Subcutaneous abdominal adipose tissue (tissue), 5 donors: ENCODE measurements at regions not wholly inside any gene's neighbourhood (a gene's known extent, or its start where the extent isn't known, plus 50 kb on each side); places are given as distances from the start of the nearest gene placed in this dataset.

ENCODE experiments used
- H3K27ac ChIP-seq: one replicate; pipeline ENCODE4 v1.7.0; 2013; ENCODE audit warnings: low read depth, mild to moderate bottlenecking, inconsistent platforms, low read length, moderate library complexity
- H3K27me3 ChIP-seq, 5 donors: one replicate each; pipeline ENCODE4 v1.7.0; 2013; ENCODE audit warnings: low read length in 5 of 5, inconsistent platforms in 1 of 5; ENCODE audit not compliant: control insufficient read depth in 5 of 5, insufficient read depth in 4 of 5
- H3K36me3 ChIP-seq, 5 donors: one replicate each; pipeline ENCODE4 v1.7.0; 2013; ENCODE audit warnings: low read length in 5 of 5; ENCODE audit not compliant: control insufficient read depth in 5 of 5, insufficient read depth in 5 of 5
- H3K4me1 ChIP-seq, 5 donors: one replicate each; pipeline ENCODE4 v1.7.0; 2013; ENCODE audit warnings: low read length in 5 of 5, mild to moderate bottlenecking in 3 of 5, moderate library complexity in 1 of 5; ENCODE audit not compliant: control insufficient read depth in 5 of 5, insufficient read depth in 5 of 5
- H3K4me3 ChIP-seq, 5 donors: one replicate each; pipeline ENCODE4 v1.7.0; 2013; ENCODE audit warnings: low read length in 5 of 5, low read depth in 1 of 5
- H3K9ac ChIP-seq, 5 donors: one replicate each; pipeline ENCODE4 v1.7.0; 2013; ENCODE audit warnings: low read length in 5 of 5, mild to moderate bottlenecking in 4 of 5, moderate library complexity in 3 of 5
- H3K9me3 ChIP-seq, 5 donors: one replicate each; pipeline ENCODE4 v1.7.0; 2013; ENCODE audit warnings: low read length in 5 of 5; ENCODE audit not compliant: control insufficient read depth in 5 of 5
- donor health status: healthy.
- donor health status: healthy.
- donor health status: healthy.
- donor health status: healthy.
- donor health status: healthy.

DNA sequence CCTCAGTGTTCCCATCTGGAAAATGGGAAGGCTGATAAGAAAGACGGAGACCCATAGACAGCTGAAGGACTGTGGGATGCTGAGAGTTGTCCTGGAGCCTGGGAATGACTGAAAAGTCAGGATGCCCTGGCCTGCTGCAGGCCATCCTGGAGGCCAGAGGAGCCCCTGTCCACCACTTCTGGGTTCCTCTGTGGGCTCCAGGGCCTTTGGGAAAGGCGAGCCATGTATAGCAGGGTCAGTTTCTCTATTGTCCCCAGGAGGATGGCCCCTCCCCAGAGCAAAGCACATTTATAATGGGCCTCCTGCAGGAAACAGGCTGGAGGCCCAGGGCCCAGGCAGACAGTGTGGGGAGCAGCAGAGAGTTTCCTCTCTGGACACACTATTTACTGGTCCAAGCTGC lies 471.4 kb upstream of the MGMT start:
- no peak overlapping the region for H3K9ac ChIP-seq
- no peaks in the 10 kb centered on the region for H3K4me1 ChIP-seq
- H3K36me3 ChIP-seq, result no peaks in the 10 kb centered on the region
- no peaks in the 10 kb centered on the region for H3K9me3 ChIP-seq
- no peak overlapping the region for H3K4me3 ChIP-seq
- H3K27me3 ChIP-seq, result no peaks in the 10 kb centered on the region
- H3K27ac ChIP-seq, result no peak overlapping the region

- H3K27me3 ChIP-seq, result no peaks in the 10 kb centered on the region
- no peak overlapping the region for H3K27ac ChIP-seq
- no peak overlapping the region for H3K4me3 ChIP-seq
- no peaks in the 10 kb centered on the region for H3K9me3 ChIP-seq
- H3K36me3 ChIP-seq, result no peaks in the 10 kb centered on the region
- H3K9ac ChIP-seq, result no peak overlapping the region
- H3K4me1 ChIP-seq, result no peaks in the 10 kb centered on the region
Measured at GRCh38 chr10:128996092-128996491, 470.9 kb upstream of the MGMT start.

DNA sequence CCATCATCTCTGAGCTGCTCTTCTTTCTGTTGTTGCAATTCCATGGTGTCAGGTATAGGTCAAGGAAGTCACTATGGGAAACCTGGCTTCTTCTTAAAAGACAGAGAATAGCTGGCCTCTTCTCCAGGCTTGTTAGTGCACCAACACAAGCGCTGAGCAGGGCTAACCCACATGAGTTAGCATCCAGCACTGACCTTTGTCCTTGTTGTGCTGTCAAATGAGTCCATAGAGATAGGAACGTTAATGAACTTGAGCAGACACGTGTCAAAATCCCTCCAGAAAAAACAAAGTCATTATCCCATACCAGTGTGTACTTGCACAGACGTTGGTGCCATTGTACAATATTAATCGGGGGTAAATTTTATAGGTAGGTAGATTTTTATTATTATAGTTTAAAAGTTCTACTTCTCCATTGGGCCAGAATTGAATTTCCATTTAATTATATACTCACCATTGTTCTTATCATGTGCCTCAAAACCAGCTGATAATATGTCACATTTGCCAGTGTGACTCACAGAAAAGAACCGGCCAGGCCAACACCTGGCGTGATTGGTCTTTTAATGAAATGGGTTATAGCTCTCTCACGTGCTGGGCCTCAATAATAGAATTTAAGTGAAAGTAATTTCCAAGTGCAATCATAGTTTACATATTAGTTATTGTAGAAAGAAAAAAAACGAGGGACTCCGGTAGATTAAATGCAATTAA lies 468.8 kb upstream of the MGMT start:
- Histone ChIP-seq H3K9me3 (no peaks in the 10 kb centered on the region), H3K27me3 (no peaks in the 10 kb centered on the region), H3K4me3 (no peak overlapping the region), H3K9ac (no peak overlapping the region), H3K4me1 (no peaks in the 10 kb centered on the region), H3K36me3 (no peaks in the 10 kb centered on the region), H3K27ac (no peak overlapping the region)

GRCh38 chr10:129004398-129004797 lies 462.6 kb upstream of the MGMT start:
- H3K27ac ChIP-seq, result no peak overlapping the region
- no peaks in the 10 kb centered on the region for H3K36me3 ChIP-seq
- H3K27me3 ChIP-seq, result no peaks in the 10 kb centered on the region
- peaks cover 0 to 5% (median 0%) of the 10 kb centered on the region in 5 donors for H3K4me1 ChIP-seq
- no peak overlapping the region for H3K4me3 ChIP-seq
- H3K9me3 ChIP-seq, result peaks cover 0 to 9% (median 4%) of the 10 kb centered on the region in 5 donors
- H3K9ac ChIP-seq, result no peak overlapping the region

- Histone ChIP-seq H3K9ac (no peak overlapping the region), H3K27ac (no peak overlapping the region), H3K4me3 (no peak overlapping the region), H3K4me1 (peaks cover 0 to 5% (median 0%) of the 10 kb centered on the region in 5 donors), H3K36me3 (no peaks in the 10 kb centered on the region), H3K9me3 (peaks cover 0 to 9% (median 4%) of the 10 kb centered on the region in 5 donors), H3K27me3 (no peaks in the 10 kb centered on the region)
Measured at GRCh38 chr10:129005080-129005479, 462.0 kb upstream of the MGMT start.

DNA sequence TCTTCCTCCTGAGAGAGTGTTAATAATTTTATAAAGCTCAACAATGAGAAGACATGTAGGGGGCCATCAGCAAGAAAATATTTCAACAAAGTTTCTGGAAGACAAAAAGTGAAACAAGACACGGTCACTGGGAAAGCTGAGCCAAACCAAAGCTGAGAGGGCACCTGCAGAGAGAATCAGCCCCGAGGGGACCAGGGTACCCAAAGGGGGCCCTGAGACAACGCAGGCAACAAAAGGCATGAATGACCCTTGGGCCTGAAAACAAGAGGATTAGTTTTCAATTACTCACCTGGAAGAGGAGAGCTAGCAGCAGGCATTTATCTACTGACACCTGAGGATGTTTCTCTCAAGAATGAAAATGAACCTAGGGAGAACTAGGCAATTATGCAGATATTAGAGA lies 461.2 kb upstream of the MGMT start:
- H3K9me3 ChIP-seq, result peaks cover 0 to 9% (median 4%) of the 10 kb centered on the region in 5 donors
- H3K27me3 ChIP-seq, result no peaks in the 10 kb centered on the region
- no peak overlapping the region for H3K9ac ChIP-seq
- no peaks in the 10 kb centered on the region for H3K36me3 ChIP-seq
- no peak overlapping the region for H3K27ac ChIP-seq
- no peak overlapping the region for H3K4me3 ChIP-seq
- peaks cover 0 to 5% (median 0%) of the 10 kb centered on the region in 5 donors for H3K4me1 ChIP-seq

DNA sequence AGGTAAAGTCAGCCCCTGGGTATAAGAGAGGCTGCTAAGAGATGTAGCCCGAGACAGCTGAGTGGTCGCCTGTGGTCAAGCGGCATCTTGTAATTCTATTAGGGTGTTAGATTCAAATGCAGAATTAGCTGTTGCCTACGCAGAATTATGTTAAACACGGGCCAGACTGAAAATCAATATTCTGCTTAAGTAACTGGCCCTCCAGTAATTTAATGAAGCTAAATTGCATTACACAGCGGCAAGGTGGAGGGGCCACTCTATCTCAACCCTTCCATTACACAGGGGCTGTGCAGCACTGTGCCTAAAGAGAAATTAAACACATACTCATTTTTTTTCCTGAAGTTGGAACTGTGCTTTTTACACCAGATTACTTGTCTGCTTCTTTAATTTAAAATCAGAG lies 448.5 kb upstream of the MGMT start:
- H3K27ac ChIP-seq, result no peak overlapping the region
- no peak overlapping the region for H3K4me3 ChIP-seq
- no peaks in the 10 kb centered on the region for H3K9me3 ChIP-seq
- no peaks in the 10 kb centered on the region for H3K36me3 ChIP-seq
- peaks cover 0 to 7% (median 0%) of the 10 kb centered on the region in 5 donors for H3K27me3 ChIP-seq
- H3K9ac ChIP-seq, result no peak overlapping the region
- peaks cover 0 to 12% (median 6%) of the 10 kb centered on the region in 5 donors for H3K4me1 ChIP-seq

GRCh38 chr10:129020651-129021330 lies 446.2 kb upstream of the MGMT start:
- Histone ChIP-seq H3K27ac (no peak overlapping the region), H3K27me3 (peaks cover 0 to 13% (median 2%) of the 10 kb centered on the region in 5 donors), H3K9ac (no peak overlapping the region), H3K4me3 (no peak overlapping the region), H3K9me3 (no peaks in the 10 kb centered on the region), H3K36me3 (no peaks in the 10 kb centered on the region), H3K4me1 (peaks cover 0 to 12% (median 6%) of the 10 kb centered on the region in 5 donors)

DNA sequence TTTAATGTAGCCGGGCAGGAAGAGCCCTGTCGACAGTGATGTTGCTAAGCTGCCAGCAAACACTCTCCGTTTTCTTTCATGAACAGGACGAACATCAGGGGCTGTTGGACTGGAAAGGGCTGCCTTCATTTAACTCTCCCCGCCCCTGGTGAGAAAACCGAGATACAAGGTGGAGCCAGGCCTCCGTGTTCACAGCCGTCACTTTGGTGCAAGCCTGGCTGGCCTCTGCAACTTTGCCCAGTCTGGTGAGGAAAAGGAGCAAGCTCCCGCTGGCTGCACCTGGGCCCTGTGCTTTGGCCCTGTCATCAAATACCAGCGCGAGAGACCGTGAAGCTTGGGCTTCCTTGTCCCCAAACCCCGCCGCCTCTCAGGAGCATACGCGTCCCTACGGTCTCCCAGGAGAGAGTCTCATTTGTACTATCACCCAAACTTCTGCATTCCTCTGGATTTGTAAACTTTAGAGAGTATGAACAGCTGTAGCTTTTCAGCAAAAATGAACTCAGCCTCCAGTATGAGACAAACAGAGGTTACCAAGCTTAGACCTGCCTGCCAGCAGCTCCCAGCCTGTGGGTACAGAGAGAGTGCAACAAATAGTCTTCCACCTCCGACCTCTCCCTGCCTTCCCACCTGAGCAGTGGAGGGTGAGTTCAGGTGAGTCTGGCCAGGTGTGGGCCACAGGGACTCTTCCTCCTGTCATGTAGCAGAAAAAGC lies 445.3 kb upstream of the MGMT start:
- H3K4me1 ChIP-seq, result peaks cover 0 to 12% (median 6%) of the 10 kb centered on the region in 5 donors
- H3K27me3 ChIP-seq, result peaks cover 0 to 13% (median 3%) of the 10 kb centered on the region in 5 donors
- H3K9me3 ChIP-seq, result no peaks in the 10 kb centered on the region
- H3K9ac ChIP-seq, result no peak overlapping the region
- no peak overlapping the region for H3K4me3 ChIP-seq
- no peaks in the 10 kb centered on the region for H3K36me3 ChIP-seq
- H3K27ac ChIP-seq, result no peak overlapping the region

GRCh38 chr10:129023082-129023481 lies 444.0 kb upstream of the MGMT start:
- Histone ChIP-seq H3K9ac (no peak overlapping the region), H3K36me3 (no peaks in the 10 kb centered on the region), H3K9me3 (no peaks in the 10 kb centered on the region), H3K4me3 (no peak overlapping the region), H3K27ac (no peak overlapping the region), H3K27me3 (peaks cover 0 to 13% (median 4%) of the 10 kb centered on the region in 5 donors), H3K4me1 (peaks cover 0 to 12% (median 6%) of the 10 kb centered on the region in 5 donors)
